GM10266 (cell line): ENCODE measurements at regions not wholly inside any gene's neighbourhood (a gene's known extent, or its start where the extent isn't known, plus 50 kb on each side); places are given as distances from the start of the nearest gene placed in this dataset.

Experiments used
- DNase-seq: peaks from one replicate; pipeline ENCODE4 v3.0.0; 2012; ENCODE audit errors: extremely low spot score
- CTCF ChIP-seq: IDR thresholded peaks from 2 replicates; pipeline ENCODE4 v1.5.1; 2012; ENCODE audit warnings: mild to moderate bottlenecking, low read depth; ENCODE audit not compliant: control insufficient read depth, insufficient read depth; ENCODE audit errors: missing control alignments

- no peak for TF ChIP-seq CTCF
- no peak for DNase-seq
Measured at GRCh38 chr16:59590845-59591244, 856.7 kb upstream of the GOT2 start.

GRCh38 chr16:59586331-59586730 lies 852.2 kb upstream of the GOT2 start:
- DNase-seq = no peak
- TF ChIP-seq CTCF = no peak

- DNase-seq = no peak
- no peak for TF ChIP-seq CTCF
Measured at GRCh38 chr16:59574296-59574695, 840.2 kb upstream of the GOT2 start.

- TF ChIP-seq CTCF = no peak
Measured at GRCh38 chr16:59573528-59574271, 839.6 kb upstream of the GOT2 start.

GRCh38 chr16:59567496-59567895 lies 833.4 kb upstream of the GOT2 start:
- no peak for TF ChIP-seq CTCF
- DNase-seq = no peak

More at GRCh38 chr16:59573528-59574271, 839.6 kb upstream of the GOT2 start:
- DNase-seq = no peak

GRCh38 chr16:59566446-59566845 lies 832.3 kb upstream of the GOT2 start:
- DNase-seq = no peak
- TF ChIP-seq CTCF = no peak

GRCh38 chr16:59558679-59559078 lies 824.6 kb upstream of the GOT2 start:
- DNase-seq = no peak
- TF ChIP-seq CTCF = no peak
